ENCODE measurements at regions not wholly inside any gene's neighbourhood (a gene's known extent, or its start where the extent isn't known, plus 50 kb on each side); places are given as distances from the start of the nearest gene placed in this dataset.

DNA sequence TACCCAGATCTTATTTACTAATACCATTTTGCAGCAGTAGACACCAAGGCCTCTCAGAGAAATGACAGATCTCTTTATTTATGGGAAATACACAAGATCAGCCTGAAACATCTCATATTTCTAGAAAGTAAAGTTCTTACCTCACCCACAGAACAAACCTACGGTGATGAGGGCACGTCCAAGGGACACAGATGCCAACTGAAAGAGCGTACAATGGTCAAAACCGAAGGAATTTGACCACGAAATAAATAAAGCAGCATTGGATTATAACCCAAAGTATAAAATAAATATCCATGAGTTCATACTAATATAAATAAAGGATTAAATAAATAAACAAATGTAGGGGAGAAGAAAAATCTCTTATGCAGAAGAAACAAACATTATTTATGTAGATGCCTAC is 747.0 kb downstream of the TNS3 start:
- DNase-seq (ENCODE audit: insufficient read length, low spot score) (no peak), FAIRE-seq (no peak)
- TF ChIP-seq POLR2AphosphoS5 (IDR thresholded peaks at IDR 0.05; ENCODE audit: low read depth, low read length), result no peak
- no peak for TF ChIP-seq POLR2A (IDR thresholded peaks at IDR 0.05; ENCODE audit: low read depth, low read length)
- TF ChIP-seq PAX5 (IDR thresholded peaks at IDR 0.05; ENCODE audit: insufficient read depth, low read length, severe bottlenecking), result no peak
- TF ChIP-seq TAF1 (IDR thresholded peaks at IDR 0.05; ENCODE audit: low read depth, low read length), result no peak
- no peak for TF ChIP-seq SPI1 (IDR thresholded peaks at IDR 0.05; ENCODE audit: low read depth, low read length)
- no peak for TF ChIP-seq POU2F2 (IDR thresholded peaks at IDR 0.05; ENCODE audit: low read depth, low read length)

DNA sequence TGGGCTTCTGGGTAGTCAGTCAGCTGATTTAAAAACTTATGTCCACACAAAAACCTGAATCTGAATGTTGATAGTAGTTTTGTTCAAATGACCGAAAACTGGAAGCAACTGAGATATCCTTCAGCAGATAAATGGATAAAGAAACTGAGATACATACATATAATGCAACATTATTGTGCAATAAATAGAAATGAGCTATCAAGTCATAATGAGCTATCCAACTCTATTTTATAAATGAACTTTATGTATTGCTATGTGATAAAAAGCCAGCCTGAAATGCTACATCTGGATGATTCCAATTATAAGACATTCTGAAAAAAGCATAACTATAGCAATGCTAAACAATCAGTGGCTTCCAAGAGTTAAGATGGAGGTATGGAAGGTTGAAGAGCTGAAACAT is 748.7 kb downstream of the TNS3 start:
- no peak for TF ChIP-seq SPI1 (IDR thresholded peaks at IDR 0.05; ENCODE audit: low read depth, low read length)
- no peak for TF ChIP-seq PAX5 (IDR thresholded peaks at IDR 0.05; ENCODE audit: insufficient read depth, low read length, severe bottlenecking)
- no peak for TF ChIP-seq POLR2AphosphoS5 (IDR thresholded peaks at IDR 0.05; ENCODE audit: low read depth, low read length)
- TF ChIP-seq POU2F2 (IDR thresholded peaks at IDR 0.05; ENCODE audit: low read depth, low read length), result no peak
- no peak for TF ChIP-seq TAF1 (IDR thresholded peaks at IDR 0.05; ENCODE audit: low read depth, low read length)
- TF ChIP-seq POLR2A (IDR thresholded peaks at IDR 0.05; ENCODE audit: low read depth, low read length), result no peak
- no peak for DNase-seq (ENCODE audit: insufficient read length, low spot score)
- no peak for FAIRE-seq

DNA sequence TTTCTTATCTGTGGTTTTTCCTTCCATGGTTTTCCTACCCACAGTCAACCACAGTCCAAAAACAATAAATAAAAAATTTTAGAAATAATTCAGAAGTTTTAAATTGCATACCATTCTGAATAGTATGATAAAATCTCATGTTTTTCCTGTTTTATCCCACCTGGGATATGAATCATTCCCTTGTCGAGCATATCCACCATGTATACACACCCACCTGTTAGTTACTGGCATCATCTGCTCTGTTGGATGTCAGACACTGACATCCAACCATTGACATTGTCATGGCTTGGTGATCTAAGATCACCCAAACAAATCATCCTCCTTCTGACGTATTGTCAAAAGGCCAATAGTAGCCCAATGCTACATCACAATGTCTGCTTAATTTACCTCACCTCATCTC is 749.8 kb downstream of the TNS3 start:
- DNase-seq (ENCODE audit: insufficient read length, low spot score), result no peak
- no peak for FAIRE-seq
- no peak for TF ChIP-seq PAX5 (IDR thresholded peaks at IDR 0.05; ENCODE audit: insufficient read depth, low read length, severe bottlenecking)
- no peak for TF ChIP-seq TAF1 (IDR thresholded peaks at IDR 0.05; ENCODE audit: low read depth, low read length)
- TF ChIP-seq POLR2A (IDR thresholded peaks at IDR 0.05; ENCODE audit: low read depth, low read length), result no peak
- no peak for TF ChIP-seq SPI1 (IDR thresholded peaks at IDR 0.05; ENCODE audit: low read depth, low read length)
- TF ChIP-seq POU2F2 (IDR thresholded peaks at IDR 0.05; ENCODE audit: low read depth, low read length), result no peak
- TF ChIP-seq POLR2AphosphoS5 (IDR thresholded peaks at IDR 0.05; ENCODE audit: low read depth, low read length), result no peak

DNA sequence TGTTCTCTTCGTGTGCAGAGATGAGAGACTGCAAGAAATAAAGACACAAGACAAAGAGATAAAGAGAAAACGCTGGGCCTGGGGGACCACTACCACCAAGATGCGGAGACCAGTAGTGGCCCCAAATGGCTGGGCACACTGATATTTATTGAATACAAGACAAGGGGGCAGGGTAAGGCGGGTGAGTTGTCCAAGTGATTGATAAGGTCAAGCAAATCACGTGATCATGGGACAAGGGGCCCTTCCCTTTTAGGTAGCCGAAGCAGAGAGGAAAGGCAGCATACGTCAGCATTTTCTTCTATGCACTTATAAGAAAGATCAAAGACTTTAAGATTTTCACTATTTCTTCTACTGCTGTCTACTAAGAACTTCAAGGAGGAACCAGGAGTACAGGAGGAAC is 762.1 kb downstream of the TNS3 start:
- DNase-seq (ENCODE audit: insufficient read length, low spot score), result no peak
- no peak for TF ChIP-seq SPI1 (IDR thresholded peaks at IDR 0.05; ENCODE audit: low read depth, low read length)
- no peak for TF ChIP-seq POLR2AphosphoS5 (IDR thresholded peaks at IDR 0.05; ENCODE audit: low read depth, low read length)
- TF ChIP-seq POLR2A (IDR thresholded peaks at IDR 0.05; ENCODE audit: low read depth, low read length), result no peak
- TF ChIP-seq POU2F2 (IDR thresholded peaks at IDR 0.05; ENCODE audit: low read depth, low read length), result no peak
- TF ChIP-seq PAX5 (IDR thresholded peaks at IDR 0.05; ENCODE audit: insufficient read depth, low read length, severe bottlenecking), result no peak
- TF ChIP-seq TAF1 (IDR thresholded peaks at IDR 0.05; ENCODE audit: low read depth, low read length), result no peak
- no peak for FAIRE-seq

DNA sequence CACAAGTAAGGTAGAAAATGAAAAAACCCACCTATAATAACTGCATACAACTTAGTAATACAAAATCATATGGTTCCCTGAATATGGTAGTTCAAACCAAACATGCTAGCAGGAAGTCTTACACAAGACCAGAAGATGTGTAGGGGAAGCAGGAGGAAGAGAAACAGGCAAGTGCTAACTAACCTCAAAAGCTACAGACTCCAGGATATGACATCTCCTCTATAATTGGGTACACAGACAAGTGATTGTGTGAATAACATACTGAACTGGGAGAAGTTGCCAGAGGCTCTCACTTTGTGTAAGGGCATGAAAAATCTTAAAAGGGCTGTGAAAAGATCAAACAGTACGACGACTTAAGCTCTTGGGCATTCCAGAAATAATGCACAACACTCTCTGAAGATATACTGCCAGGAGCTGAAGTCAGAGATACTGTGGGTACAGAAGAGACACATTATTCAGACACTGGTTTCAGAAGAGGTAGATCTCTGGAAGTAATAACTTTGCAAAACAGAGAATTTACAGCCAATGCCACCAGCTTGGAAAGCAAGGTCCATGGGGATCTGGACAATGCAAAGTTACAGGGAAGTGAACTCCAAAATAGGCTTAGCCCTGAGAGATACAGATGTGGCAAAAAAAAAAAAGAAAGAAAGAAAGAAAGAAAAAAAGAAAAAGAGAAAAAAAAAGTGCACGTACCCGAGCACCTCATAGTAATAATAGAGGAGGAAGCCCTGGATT is 767.2 kb downstream of the TNS3 start:
- no peak for FAIRE-seq
- TF ChIP-seq PAX5 (IDR thresholded peaks at IDR 0.05; ENCODE audit: insufficient read depth, low read length, severe bottlenecking) (no peak), TAF1 (IDR thresholded peaks at IDR 0.05; ENCODE audit: low read depth, low read length) (no peak), SPI1 (IDR thresholded peaks at IDR 0.05; ENCODE audit: low read depth, low read length) (no peak), POLR2AphosphoS5 (IDR thresholded peaks at IDR 0.05; ENCODE audit: low read depth, low read length) (no peak), POU2F2 (IDR thresholded peaks at IDR 0.05; ENCODE audit: low read depth, low read length) (no peak), POLR2A (IDR thresholded peaks at IDR 0.05; ENCODE audit: low read depth, low read length) (no peak)

DNA sequence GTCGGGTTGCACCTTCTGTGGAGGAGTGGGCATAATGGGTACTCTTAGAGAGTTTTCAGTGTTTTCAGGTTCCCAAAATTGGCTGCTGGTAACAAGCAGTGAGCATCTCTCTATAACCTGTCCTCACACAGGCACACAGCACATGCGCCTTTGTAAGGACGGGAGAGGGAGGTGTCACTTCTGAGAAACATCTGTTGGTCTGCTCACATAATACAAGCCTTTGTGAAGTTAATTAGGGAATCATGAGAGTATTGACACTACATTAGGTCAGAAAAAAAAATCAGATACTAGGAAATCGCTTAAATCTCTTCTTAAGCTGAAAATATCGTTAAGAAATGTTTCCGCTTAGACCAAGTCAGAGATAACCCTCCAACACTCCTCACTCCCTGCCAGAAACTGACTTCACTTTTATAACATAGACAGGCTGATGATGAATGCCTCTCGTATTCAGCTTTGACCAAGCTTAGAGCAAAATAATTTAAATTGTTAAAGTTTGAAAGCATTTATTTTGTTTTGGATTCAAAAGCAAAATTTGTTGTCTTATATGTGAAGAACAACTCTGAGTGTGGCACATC is 769.7 kb downstream of the TNS3 start:
- FAIRE-seq (no peak), DNase-seq (ENCODE audit: insufficient read length, low spot score) (no peak)
- TF ChIP-seq POU2F2 (IDR thresholded peaks at IDR 0.05; ENCODE audit: low read depth, low read length) (no peak), TAF1 (IDR thresholded peaks at IDR 0.05; ENCODE audit: low read depth, low read length) (no peak), POLR2A (IDR thresholded peaks at IDR 0.05; ENCODE audit: low read depth, low read length) (no peak), POLR2AphosphoS5 (IDR thresholded peaks at IDR 0.05; ENCODE audit: low read depth, low read length) (no peak), PAX5 (IDR thresholded peaks at IDR 0.05; ENCODE audit: insufficient read depth, low read length, severe bottlenecking) (no peak), SPI1 (IDR thresholded peaks at IDR 0.05; ENCODE audit: low read depth, low read length) (no peak)

More for the DNA sequence above, 767.2 kb downstream of the TNS3 start:
- DNase-seq (ENCODE audit: insufficient read length, low spot score), result no peak

DNA sequence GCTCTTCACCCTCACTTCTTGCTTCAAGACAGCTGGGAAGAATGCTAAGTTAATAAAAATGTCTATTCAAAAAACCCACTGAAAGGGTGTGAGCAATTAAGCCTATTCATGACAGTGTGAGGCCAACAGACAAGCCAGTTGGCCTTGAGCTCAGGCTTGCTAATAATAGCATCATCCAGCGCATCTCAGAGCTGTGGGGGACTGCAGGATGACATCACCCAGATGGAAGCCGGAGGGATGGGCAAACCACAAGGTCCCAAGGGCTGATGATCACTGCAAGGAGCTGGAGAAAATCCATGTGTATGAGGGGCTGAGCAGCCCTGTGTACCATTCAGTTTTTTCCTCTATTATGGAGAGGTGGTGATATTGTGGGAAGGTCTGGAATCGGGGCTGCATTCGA is 770.4 kb downstream of the TNS3 start:
- FAIRE-seq (no peak), DNase-seq (ENCODE audit: insufficient read length, low spot score) (no peak)
- TF ChIP-seq POU2F2 (IDR thresholded peaks at IDR 0.05; ENCODE audit: low read depth, low read length) (no peak), TAF1 (IDR thresholded peaks at IDR 0.05; ENCODE audit: low read depth, low read length) (no peak), POLR2A (IDR thresholded peaks at IDR 0.05; ENCODE audit: low read depth, low read length) (no peak), PAX5 (IDR thresholded peaks at IDR 0.05; ENCODE audit: insufficient read depth, low read length, severe bottlenecking) (no peak), POLR2AphosphoS5 (IDR thresholded peaks at IDR 0.05; ENCODE audit: low read depth, low read length) (no peak), SPI1 (IDR thresholded peaks at IDR 0.05; ENCODE audit: low read depth, low read length) (no peak)

DNA sequence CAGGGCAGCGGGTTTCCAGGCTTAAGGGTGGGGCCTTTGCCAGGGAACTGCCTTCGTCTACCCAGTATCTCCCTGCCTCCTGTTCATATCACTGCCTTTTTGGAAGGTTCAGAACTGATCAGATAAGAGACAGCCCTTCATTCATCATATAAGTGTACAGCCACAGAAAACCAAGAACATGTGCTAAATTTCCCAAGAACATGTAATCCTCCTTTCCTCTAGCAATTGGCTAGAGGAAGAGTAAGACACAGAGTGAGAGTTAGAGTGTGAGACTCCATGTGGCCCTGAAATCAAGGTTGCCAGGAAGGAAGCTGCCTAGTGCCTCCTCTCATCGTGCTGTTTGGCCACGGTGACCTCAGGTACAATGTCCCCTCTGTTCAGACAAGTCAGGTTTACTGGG is 770.9 kb downstream of the TNS3 start:
- no peak for FAIRE-seq
- no peak for DNase-seq (ENCODE audit: insufficient read length, low spot score)
- TF ChIP-seq POLR2AphosphoS5 (IDR thresholded peaks at IDR 0.05; ENCODE audit: low read depth, low read length) (no peak), PAX5 (IDR thresholded peaks at IDR 0.05; ENCODE audit: insufficient read depth, low read length, severe bottlenecking) (no peak), POU2F2 (IDR thresholded peaks at IDR 0.05; ENCODE audit: low read depth, low read length) (no peak), SPI1 (IDR thresholded peaks at IDR 0.05; ENCODE audit: low read depth, low read length) (no peak), TAF1 (IDR thresholded peaks at IDR 0.05; ENCODE audit: low read depth, low read length) (no peak)

DNA sequence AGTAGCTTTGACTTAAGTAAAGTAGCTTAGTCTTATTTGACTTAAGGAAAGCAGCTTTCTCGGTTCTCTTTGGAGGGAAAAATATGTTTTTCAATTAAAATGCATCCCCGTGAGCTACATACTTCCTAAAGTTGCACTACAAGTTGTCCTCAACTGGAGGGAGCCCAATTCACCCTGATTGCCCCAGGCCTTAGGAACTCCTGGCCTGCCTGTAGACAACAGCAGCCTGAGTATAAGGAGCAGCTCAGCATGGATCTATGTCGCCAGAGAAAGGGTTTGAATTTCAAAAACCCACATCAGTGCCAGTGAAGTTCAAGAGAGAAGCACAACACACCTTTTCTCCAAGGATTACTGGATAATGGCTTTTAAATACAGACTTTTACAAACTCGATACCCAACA is 772.0 kb downstream of the TNS3 start:
- TF ChIP-seq POLR2A (IDR thresholded peaks at IDR 0.05; ENCODE audit: low read depth, low read length), result no peak
- no peak for TF ChIP-seq TAF1 (IDR thresholded peaks at IDR 0.05; ENCODE audit: low read depth, low read length)
- no peak for FAIRE-seq
- DNase-seq (ENCODE audit: insufficient read length, low spot score), result no peak

DNA sequence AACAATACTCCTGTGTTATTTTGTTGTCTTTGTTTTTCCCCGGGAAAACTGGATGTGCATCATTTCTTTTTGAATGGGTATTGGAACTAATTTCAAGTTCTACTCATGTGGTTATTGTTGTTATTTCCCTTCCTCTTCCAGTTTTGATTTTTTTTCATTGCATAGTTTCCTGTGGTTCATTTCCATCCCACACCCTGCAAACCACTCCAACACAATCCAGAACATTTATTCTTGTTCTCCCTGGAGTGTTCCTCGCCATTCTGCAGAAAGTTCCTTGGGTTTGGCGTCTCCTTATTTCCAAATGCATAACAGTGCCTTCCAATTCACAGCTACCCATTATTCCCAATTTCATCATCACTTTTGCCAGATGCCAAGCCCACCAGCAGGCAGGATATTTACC is 775.1 kb downstream of the TNS3 start:
- no peak for DNase-seq (ENCODE audit: insufficient read length, low spot score)
- FAIRE-seq, result no peak
- TF ChIP-seq TAF1 (IDR thresholded peaks at IDR 0.05; ENCODE audit: low read depth, low read length) (no peak), POLR2A (IDR thresholded peaks at IDR 0.05; ENCODE audit: low read depth, low read length) (no peak), SPI1 (IDR thresholded peaks at IDR 0.05; ENCODE audit: low read depth, low read length) (no peak)
